Vagina (tissue), 2 donors: ENCODE measurements at regions not wholly inside any gene's neighbourhood (a gene's known extent, or its start where the extent isn't known, plus 50 kb on each side); places are given as distances from the start of the nearest gene placed in this dataset.

Experiments used
- CTCF ChIP-seq, 3 experiments: fragments of 450-650 bp in 2 of 3; fragments of 200-600 bp in 1 of 3; sonication (generic) in 1 of 3; IDR thresholded peaks; one replicate each; pipeline ENCODE4 v1.5.1; 2017 to 2019; ENCODE audit warnings: antibody characterized with exemption in 3 of 3, mild to moderate bottlenecking in 2 of 3, moderate library complexity in 2 of 3
- POLR2A ChIP-seq, 2 donors: fragments of 450-650 bp; IDR thresholded peaks; one replicate each; pipeline ENCODE4 v1.6.1; 2017; ENCODE audit warnings: antibody characterized with exemption in 2 of 2, mild to moderate bottlenecking in 2 of 2, moderate library complexity in 2 of 2

GRCh38 chr17:77054936-77055335 is 85.8 kb upstream of the SEC14L1 start:
- no peak for TF ChIP-seq CTCF (IDR thresholded peaks at IDR 0.05)
- TF ChIP-seq POLR2A (IDR thresholded peaks at IDR 0.05), result no peak
